Nephron (organoid): ENCODE measurements at regions not wholly inside any gene's neighbourhood (a gene's known extent, or its start where the extent isn't known, plus 50 kb on each side); places are given as distances from the start of the nearest gene placed in this dataset.

Source experiments
- H3K27ac Mint-ChIP-seq, 3 experiments: 2 replicates each; pipeline ENCODE4 v1.8.0; 2020; ENCODE audit warnings: mixed read lengths in 3 of 3, mild to moderate bottlenecking in 2 of 3, moderate library complexity in 1 of 3
- H3K27me3 Mint-ChIP-seq: 2 replicates; pipeline ENCODE4 v1.8.0; 2021; ENCODE audit warnings: low read depth, mild to moderate bottlenecking, moderate library complexity, mixed read lengths
- H3K36me3 Mint-ChIP-seq: 2 replicates; pipeline ENCODE4 v1.8.0; 2020; ENCODE audit warnings: low read depth, mixed read lengths
- H3K4me1 Mint-ChIP-seq: 2 replicates; pipeline ENCODE4 v1.8.0; 2020; ENCODE audit warnings: mixed read lengths
- H3K4me3 Mint-ChIP-seq, 3 experiments: 2 replicates each; pipeline ENCODE4 v1.8.0; 2020; ENCODE audit warnings: mild to moderate bottlenecking in 3 of 3, mixed read lengths in 3 of 3, moderate library complexity in 2 of 3
- H3K9me3 Mint-ChIP-seq: 2 replicates; pipeline ENCODE4 v1.8.0; 2020; ENCODE audit warnings: mixed read lengths
- TF ChIP-seq, protein P1 (sequence below), 3 experiments: fragments of 200-600 bp; sonication (generic); IDR thresholded peaks; one replicate each; pipeline ENCODE4 v1.5.0; 2021; ENCODE audit warnings: antibody characterized with exemption in 3 of 3; ENCODE audit not compliant: unreplicated experiment in 3 of 3

DNA sequence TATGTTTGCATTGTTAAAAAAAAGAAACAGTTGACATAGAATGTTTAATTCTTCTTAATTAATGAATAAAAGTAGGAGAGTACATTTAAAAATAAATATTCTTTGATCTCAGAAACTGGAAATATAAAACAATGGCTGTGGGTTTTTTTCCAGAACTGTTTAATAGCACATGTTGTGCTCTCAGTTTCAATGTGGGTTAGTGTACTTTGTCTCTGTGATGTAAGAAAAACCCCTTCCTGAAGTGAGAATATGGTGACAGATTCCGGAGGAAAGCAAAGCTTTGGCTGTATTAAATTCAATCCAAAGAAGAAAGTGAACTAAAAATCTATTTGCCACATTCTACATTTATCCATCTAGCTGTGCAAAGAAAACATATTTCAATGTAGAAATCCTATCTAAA, 261.9 kb upstream of the ADGRL3 start:
- Mint-ChIP-seq H3K4me1 (no peaks in the 10 kb centered on the region), H3K9me3 (no peaks in the 10 kb centered on the region), H3K27ac (no peak overlapping the region), H3K4me3 (no peak overlapping the region), H3K27me3 (no peaks in the 10 kb centered on the region), H3K36me3 (no peaks in the 10 kb centered on the region)
- TF ChIP-seq, protein P1, sequence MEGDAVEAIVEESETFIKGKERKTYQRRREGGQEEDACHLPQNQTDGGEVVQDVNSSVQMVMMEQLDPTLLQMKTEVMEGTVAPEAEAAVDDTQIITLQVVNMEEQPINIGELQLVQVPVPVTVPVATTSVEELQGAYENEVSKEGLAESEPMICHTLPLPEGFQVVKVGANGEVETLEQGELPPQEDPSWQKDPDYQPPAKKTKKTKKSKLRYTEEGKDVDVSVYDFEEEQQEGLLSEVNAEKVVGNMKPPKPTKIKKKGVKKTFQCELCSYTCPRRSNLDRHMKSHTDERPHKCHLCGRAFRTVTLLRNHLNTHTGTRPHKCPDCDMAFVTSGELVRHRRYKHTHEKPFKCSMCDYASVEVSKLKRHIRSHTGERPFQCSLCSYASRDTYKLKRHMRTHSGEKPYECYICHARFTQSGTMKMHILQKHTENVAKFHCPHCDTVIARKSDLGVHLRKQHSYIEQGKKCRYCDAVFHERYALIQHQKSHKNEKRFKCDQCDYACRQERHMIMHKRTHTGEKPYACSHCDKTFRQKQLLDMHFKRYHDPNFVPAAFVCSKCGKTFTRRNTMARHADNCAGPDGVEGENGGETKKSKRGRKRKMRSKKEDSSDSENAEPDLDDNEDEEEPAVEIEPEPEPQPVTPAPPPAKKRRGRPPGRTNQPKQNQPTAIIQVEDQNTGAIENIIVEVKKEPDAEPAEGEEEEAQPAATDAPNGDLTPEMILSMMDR (IDR thresholded peaks at IDR 0.05; ENCODE audit: unreplicated experiment in 3 of 3) = no peak

GRCh38 chr4:60938621-60939020, 261.5 kb upstream of the ADGRL3 start:
- no peaks in the 10 kb centered on the region for H3K9me3 Mint-ChIP-seq
- H3K36me3 Mint-ChIP-seq = no peaks in the 10 kb centered on the region
- H3K27ac Mint-ChIP-seq = no peak overlapping the region
- H3K4me3 Mint-ChIP-seq = no peak overlapping the region
- no peaks in the 10 kb centered on the region for H3K27me3 Mint-ChIP-seq
- H3K4me1 Mint-ChIP-seq = no peaks in the 10 kb centered on the region
- TF ChIP-seq, protein P1 (IDR thresholded peaks at IDR 0.05; ENCODE audit: unreplicated experiment in 3 of 3) = no peak

GRCh38 chr4:60944060-60944459, 256.1 kb upstream of the ADGRL3 start:
- H3K27me3 Mint-ChIP-seq = no peaks in the 10 kb centered on the region
- H3K4me3 Mint-ChIP-seq = no peak overlapping the region
- H3K36me3 Mint-ChIP-seq = no peaks in the 10 kb centered on the region
- H3K27ac Mint-ChIP-seq = no peak overlapping the region
- TF ChIP-seq, protein P1 (IDR thresholded peaks at IDR 0.05; ENCODE audit: unreplicated experiment in 3 of 3) = no peak
- H3K4me1 Mint-ChIP-seq = no peaks in the 10 kb centered on the region
- H3K9me3 Mint-ChIP-seq = peaks cover 7% of the 10 kb centered on the region

DNA sequence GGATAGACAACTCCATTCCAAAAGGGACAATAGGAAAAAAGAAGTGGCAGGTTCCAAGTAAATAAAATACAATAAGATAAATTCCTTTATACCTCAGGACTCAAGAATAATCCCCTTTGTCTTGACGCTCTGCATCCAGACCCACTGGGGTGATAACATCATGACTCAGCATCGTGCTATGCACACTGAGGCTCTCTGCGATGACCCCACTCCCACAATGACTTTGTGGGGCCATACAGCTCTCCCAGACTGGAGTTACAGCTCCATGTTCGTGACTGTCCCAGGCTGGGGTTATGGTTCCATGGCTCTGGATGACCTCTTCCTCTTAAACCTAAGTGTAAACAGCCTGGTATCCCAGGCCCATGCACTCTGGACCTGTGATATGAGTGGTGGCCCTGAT, 254.5 kb upstream of the ADGRL3 start:
- TF ChIP-seq, protein P1 (IDR thresholded peaks at IDR 0.05; ENCODE audit: unreplicated experiment in 3 of 3) = no peak
- Mint-ChIP-seq H3K27ac (no peak overlapping the region), H3K27me3 (no peaks in the 10 kb centered on the region), H3K4me1 (no peaks in the 10 kb centered on the region), H3K36me3 (no peaks in the 10 kb centered on the region), H3K9me3 (peaks cover 7% of the 10 kb centered on the region), H3K4me3 (no peak overlapping the region)

DNA sequence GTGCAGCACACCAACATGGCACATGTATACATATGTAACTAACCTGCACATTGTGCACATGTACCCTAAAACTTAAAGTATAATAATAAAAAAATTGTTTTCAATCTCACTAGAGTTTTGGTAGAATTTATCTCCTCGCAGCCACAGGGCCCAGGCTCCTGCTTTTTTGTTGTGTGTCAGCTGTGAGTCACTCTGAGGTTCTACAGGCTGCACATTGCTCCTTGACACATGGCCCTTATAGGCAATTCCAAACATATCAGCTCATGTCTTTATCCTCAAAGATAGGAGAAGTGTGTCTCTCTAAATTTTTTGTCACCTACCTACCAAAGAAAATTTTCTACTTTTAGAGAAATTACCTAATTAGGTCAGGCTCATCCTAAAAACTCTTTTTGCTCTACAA, 252.1 kb upstream of the ADGRL3 start:
- TF ChIP-seq, protein P1 (IDR thresholded peaks at IDR 0.05; ENCODE audit: unreplicated experiment in 3 of 3) = no peak
- Mint-ChIP-seq H3K27ac (no peak overlapping the region), H3K36me3 (no peaks in the 10 kb centered on the region), H3K4me1 (no peaks in the 10 kb centered on the region), H3K4me3 (no peak overlapping the region), H3K9me3 (peaks cover 7% of the 10 kb centered on the region), H3K27me3 (no peaks in the 10 kb centered on the region)

- Mint-ChIP-seq H3K4me3 (no peak overlapping the region), H3K9me3 (no peaks in the 10 kb centered on the region), H3K27ac (no peak overlapping the region), H3K27me3 (no peaks in the 10 kb centered on the region), H3K4me1 (no peaks in the 10 kb centered on the region), H3K36me3 (no peaks in the 10 kb centered on the region)
- TF ChIP-seq, protein P1 (IDR thresholded peaks at IDR 0.05; ENCODE audit: unreplicated experiment in 3 of 3) = no peak
Observed at GRCh38 chr4:60952921-60953320, 247.2 kb upstream of the ADGRL3 start.
